CD8-positive, alpha-beta memory T cell (primary cell): ENCODE measurements at regions not wholly inside any gene's neighbourhood (a gene's known extent, or its start where the extent isn't known, plus 50 kb on each side); places are given as distances from the start of the nearest gene placed in this dataset.
"Not testable (repeated sequence)": the region's sequence is repeated elsewhere in the genome, so short reads cannot be mapped to it uniquely, and the experiment has no call there.

Experiments
- CTCF ChIA-PET: fragments of 350-600 bp; sonication (Branson Sonifier 250); formaldehyde crosslinking; loops from one replicate; lab custom pipeline; 2021; ENCODE audit warnings: antibody characterized with exemption; lab: Charles Lee
- POLR2A ChIA-PET: fragments of 350-600 bp; sonication (Branson Sonifier 250); formaldehyde crosslinking; loops from one replicate; lab custom pipeline; 2021; ENCODE audit warnings: antibody characterized with exemption; lab: Charles Lee
- DNase-seq, 5 donors: peaks; one replicate each; pipeline versions ENCODE4 v3.0.0 to v3.0.0-alpha.2; 2020 to 2022; ENCODE audit warnings: mixed read lengths in 1 of 5
- H3K27ac ChIP-seq: one replicate; pipeline ENCODE4 v1.7.0; 2013; ENCODE audit warnings: low read depth, mild to moderate bottlenecking, low read length, moderate library complexity
- H3K27me3 ChIP-seq: 2 replicates; pipeline ENCODE4 v1.7.0; 2013; ENCODE audit warnings: low read length, mild to moderate bottlenecking; ENCODE audit not compliant: insufficient read depth, poor library complexity, severe bottlenecking
- H3K36me3 ChIP-seq: 2 replicates; pipeline ENCODE4 v1.7.0; 2013; ENCODE audit warnings: mild to moderate bottlenecking, low read length, moderate library complexity; ENCODE audit not compliant: insufficient read depth
- H3K4me1 ChIP-seq: 2 replicates; pipeline ENCODE4 v1.7.0; 2013; ENCODE audit warnings: mild to moderate bottlenecking, low read length, moderate library complexity; ENCODE audit not compliant: insufficient read depth
- H3K4me3 ChIP-seq: 2 replicates; pipeline ENCODE4 v1.7.0; 2013; ENCODE audit warnings: mild to moderate bottlenecking, low read length
- H3K9me3 ChIP-seq: 2 replicates; pipeline ENCODE4 v1.7.0; 2013; ENCODE audit warnings: mild to moderate bottlenecking, low read length
- H3K27ac Mint-ChIP-seq, 8 donors: one replicate each; pipeline ENCODE4 v1.8.0; 2020 to 2021; ENCODE audit warnings: mixed read lengths in 8 of 8, mild to moderate bottlenecking in 6 of 8, inconsistent platforms in 3 of 8, moderate library complexity in 3 of 8
- H3K27me3 Mint-ChIP-seq, 2 donors: one replicate each; pipeline ENCODE4 v1.8.0; 2020 to 2021; ENCODE audit warnings: mixed read lengths in 2 of 2, mild to moderate bottlenecking in 1 of 2, moderate library complexity in 1 of 2
- H3K36me3 Mint-ChIP-seq, 3 donors: one replicate each; pipeline ENCODE4 v1.8.0; 2020 to 2021; ENCODE audit warnings: mixed read lengths in 3 of 3, inconsistent platforms in 1 of 3, mild to moderate bottlenecking in 1 of 3
- H3K4me1 Mint-ChIP-seq, 3 donors: one replicate each; pipeline ENCODE4 v1.8.0; 2020 to 2021; ENCODE audit warnings: mixed read lengths in 3 of 3, inconsistent platforms in 1 of 3, mild to moderate bottlenecking in 1 of 3
- H3K4me3 Mint-ChIP-seq, 7 donors: one replicate each; pipeline ENCODE4 v1.8.0; 2020 to 2021; ENCODE audit warnings: mixed read lengths in 7 of 7, mild to moderate bottlenecking in 6 of 7, moderate library complexity in 4 of 7, inconsistent platforms in 2 of 7
- H3K9me3 Mint-ChIP-seq, 5 donors: one replicate each; pipeline ENCODE4 v1.8.0; 2020 to 2022; ENCODE audit warnings: mixed read lengths in 5 of 5, mild to moderate bottlenecking in 3 of 5, moderate library complexity in 2 of 5, inconsistent platforms in 1 of 5

- CTCF ChIA-PET, result no interaction called here
- Histone ChIP-seq H3K27ac (no peak overlapping the region), H3K4me3 (no peak overlapping the region), H3K9me3 (peaks cover 3% of the 10 kb centered on the region), H3K27me3 (no peaks in the 10 kb centered on the region), H3K36me3 (no peaks in the 10 kb centered on the region), H3K4me1 (no peaks in the 10 kb centered on the region)
- POLR2A ChIA-PET, result no interaction called here
- Mint-ChIP-seq H3K9me3 (peaks cover 10 to 29% (median 22%) of the 10 kb centered on the region in 5 donors), H3K27me3 (peaks cover 0 to under 1% of the 10 kb centered on the region in 2 donors), H3K36me3 (no peaks in the 10 kb centered on the region), H3K4me1 (no peaks in the 10 kb centered on the region), H3K27ac (no peak overlapping the region), H3K4me3 (no peak overlapping the region)
- DNase-seq, result no peak
Observed at GRCh38 chr1:118461154-118461553, 276.1 kb upstream of the SPAG17 start.

DNA sequence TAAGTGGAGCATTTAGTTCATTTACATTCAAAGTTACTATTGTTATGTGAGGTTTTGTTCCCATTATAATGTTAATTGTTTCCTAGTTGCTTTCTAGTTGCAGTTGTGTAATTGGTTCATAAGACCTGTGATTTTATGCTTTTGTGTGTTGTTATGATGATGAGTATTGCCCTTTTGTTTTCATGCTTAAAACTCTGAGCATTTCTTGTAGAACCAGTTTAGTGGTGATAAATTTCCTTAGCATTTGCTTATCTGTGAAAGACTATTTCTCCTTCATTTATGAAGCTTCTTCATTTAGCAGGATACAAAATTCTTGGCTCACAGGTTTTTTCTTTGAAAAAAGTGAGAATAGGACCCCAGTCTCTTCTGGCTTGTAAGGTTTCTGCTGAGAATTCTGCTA, 274.8 kb upstream of the SPAG17 start:
- Mint-ChIP-seq H3K27ac (no peak overlapping the region), H3K36me3 (peaks cover 0 to 2% (median 0%) of the 10 kb centered on the region in 3 donors), H3K4me1 (no peaks in the 10 kb centered on the region), H3K4me3 (no peak overlapping the region), H3K9me3 (peaks cover 16 to 25% (median 25%) of the 10 kb centered on the region in 5 donors), H3K27me3 (peaks cover 0 to 1% of the 10 kb centered on the region in 2 donors)
- no peaks in the 10 kb centered on the region for H3K4me1 ChIP-seq
- ChIA-PET CTCF (no interaction called here), POLR2A (no interaction called here)
- no peak for DNase-seq
- H3K27me3 ChIP-seq, result no peaks in the 10 kb centered on the region
- H3K36me3 ChIP-seq, result no peaks in the 10 kb centered on the region
- H3K27ac ChIP-seq, result no peak overlapping the region
- no peak overlapping the region for H3K4me3 ChIP-seq
- peaks cover 3% of the 10 kb centered on the region for H3K9me3 ChIP-seq

GRCh38 chr1:118453856-118454255, 268.8 kb upstream of the SPAG17 start:
- POLR2A ChIA-PET, result not testable (repeated sequence)

DNA sequence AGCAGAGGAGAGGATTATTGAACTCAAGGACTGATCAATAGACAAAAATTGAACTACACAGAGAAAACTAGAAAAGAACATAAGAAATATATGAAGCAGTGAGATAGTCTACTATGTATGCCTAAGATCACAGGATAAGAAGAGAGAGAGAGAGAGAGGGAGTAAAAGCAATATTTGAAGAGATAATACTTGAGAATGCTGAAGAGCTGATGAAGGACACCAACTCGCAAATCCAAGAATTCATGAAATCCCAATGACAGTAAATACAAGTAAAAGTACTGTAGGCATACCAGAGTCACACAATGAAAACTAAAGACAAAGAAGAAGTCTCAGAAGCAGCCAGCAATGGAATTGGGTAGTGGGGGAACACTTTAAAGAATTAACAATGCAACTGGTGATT, 260.1 kb upstream of the SPAG17 start:
- no peaks in the 10 kb centered on the region for H3K4me1 Mint-ChIP-seq
- Histone ChIP-seq H3K27ac (no peak overlapping the region), H3K4me3 (no peak overlapping the region), H3K4me1 (no peaks in the 10 kb centered on the region), H3K36me3 (no peaks in the 10 kb centered on the region), H3K9me3 (no peaks in the 10 kb centered on the region), H3K27me3 (no peaks in the 10 kb centered on the region)
- H3K27ac Mint-ChIP-seq, result no peak overlapping the region
- no peak for DNase-seq
- peaks cover 12 to 28% (median 16%) of the 10 kb centered on the region in 5 donors for H3K9me3 Mint-ChIP-seq
- no peaks in the 10 kb centered on the region for H3K27me3 Mint-ChIP-seq
- no peak overlapping the region for H3K4me3 Mint-ChIP-seq
- ChIA-PET POLR2A (no interaction called here), CTCF (no interaction called here)
- no peaks in the 10 kb centered on the region for H3K36me3 Mint-ChIP-seq

More at GRCh38 chr1:118453856-118454255, 268.8 kb upstream of the SPAG17 start:
- DNase-seq, H3K36me3 ChIP-seq, H3K4me3 Mint-ChIP-seq, H3K36me3 Mint-ChIP-seq, CTCF ChIA-PET, H3K27me3 ChIP-seq, H3K27ac ChIP-seq, H3K27ac Mint-ChIP-seq, H3K4me1 ChIP-seq, H3K4me1 Mint-ChIP-seq, H3K9me3 ChIP-seq, H3K4me3 ChIP-seq, H3K27me3 Mint-ChIP-seq: not testable (repeated sequence)
- H3K9me3 Mint-ChIP-seq, result peaks cover 9 to 21% (median 12%) of the 10 kb centered on the region in 5 donors

DNA sequence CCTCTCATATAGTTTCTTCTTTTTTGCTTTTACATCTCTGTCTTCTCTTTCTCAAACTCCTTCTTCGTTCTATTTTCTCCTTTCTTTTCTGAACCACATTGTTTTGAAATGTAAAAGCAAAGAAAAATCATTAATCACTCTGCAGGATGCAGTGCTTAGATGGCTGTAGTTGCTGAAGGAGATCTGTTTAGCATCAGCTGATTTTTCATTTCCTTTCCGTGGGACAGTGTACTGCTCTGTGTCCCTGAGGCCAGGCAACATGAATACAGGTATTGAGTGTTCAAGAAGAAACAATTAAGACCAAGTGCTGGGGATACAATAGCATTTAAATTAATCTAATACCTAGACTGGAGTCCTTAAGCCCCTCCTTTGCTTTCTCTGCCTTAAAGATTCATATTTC, 257.2 kb upstream of the SPAG17 start:
- Mint-ChIP-seq H3K36me3 (no peaks in the 10 kb centered on the region), H3K27ac (no peak overlapping the region), H3K9me3 (peaks cover 5 to 32% (median 9%) of the 10 kb centered on the region in 5 donors), H3K27me3 (peaks cover 0 to 2% of the 10 kb centered on the region in 2 donors), H3K4me3 (no peak overlapping the region), H3K4me1 (no peaks in the 10 kb centered on the region)
- Histone ChIP-seq H3K36me3 (no peaks in the 10 kb centered on the region), H3K4me3 (no peak overlapping the region), H3K27ac (no peak overlapping the region), H3K4me1 (no peaks in the 10 kb centered on the region), H3K9me3 (no peaks in the 10 kb centered on the region), H3K27me3 (no peaks in the 10 kb centered on the region)
- DNase-seq, result no peak
- ChIA-PET CTCF (no interaction called here), POLR2A (no interaction called here)

- H3K4me1 Mint-ChIP-seq, result no peaks in the 10 kb centered on the region
- no peaks in the 10 kb centered on the region for H3K36me3 Mint-ChIP-seq
- ChIA-PET CTCF (no interaction called here), POLR2A (no interaction called here)
- no peaks in the 10 kb centered on the region for H3K4me1 ChIP-seq
- no peak overlapping the region for H3K4me3 Mint-ChIP-seq
- no peak overlapping the region for H3K27ac Mint-ChIP-seq
- no peak for DNase-seq
- peaks cover 0 to 2% of the 10 kb centered on the region in 2 donors for H3K27me3 Mint-ChIP-seq
- H3K27ac ChIP-seq, result no peak overlapping the region
- peaks cover 5 to 41% (median 7%) of the 10 kb centered on the region in 5 donors for H3K9me3 Mint-ChIP-seq
- H3K4me3 ChIP-seq, result no peak overlapping the region
- H3K9me3 ChIP-seq, result no peaks in the 10 kb centered on the region
- no peaks in the 10 kb centered on the region for H3K36me3 ChIP-seq
- no peaks in the 10 kb centered on the region for H3K27me3 ChIP-seq
Observed at GRCh38 chr1:118437664-118438063, 252.6 kb upstream of the SPAG17 start.

DNA sequence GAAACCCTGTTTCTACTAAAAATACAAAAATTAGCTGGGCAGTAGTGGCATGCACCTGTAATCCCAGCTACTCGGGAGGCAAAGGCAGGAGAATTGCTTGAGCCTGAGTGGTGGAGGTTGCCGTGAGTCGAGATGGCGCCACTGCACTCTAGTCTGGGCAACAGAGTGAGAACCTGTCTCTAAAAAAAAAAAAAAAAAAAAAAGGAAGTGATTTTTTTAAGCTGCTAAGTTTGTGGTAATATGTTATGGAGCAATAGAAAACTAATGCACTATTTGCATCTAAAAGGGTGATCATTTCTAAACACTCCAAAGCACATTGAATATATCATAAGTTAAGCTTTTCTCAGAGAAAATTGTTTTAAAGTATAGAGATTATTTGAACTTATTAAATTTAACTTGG, 244.8 kb upstream of the SPAG17 start:
- Mint-ChIP-seq H3K27ac (no peak overlapping the region), H3K4me3 (no peak overlapping the region), H3K27me3 (no peaks in the 10 kb centered on the region), H3K4me1 (no peaks in the 10 kb centered on the region), H3K9me3 (peaks cover 0 to 40% (median 9%) of the 10 kb centered on the region in 5 donors), H3K36me3 (no peaks in the 10 kb centered on the region)
- no peaks in the 10 kb centered on the region for H3K36me3 ChIP-seq
- no peaks in the 10 kb centered on the region for H3K4me1 ChIP-seq
- H3K9me3 ChIP-seq, result no peaks in the 10 kb centered on the region
- ChIA-PET CTCF (no interaction called here), POLR2A (no interaction called here)
- no peak overlapping the region for H3K27ac ChIP-seq
- H3K27me3 ChIP-seq, result no peaks in the 10 kb centered on the region
- no peak for DNase-seq
- no peak overlapping the region for H3K4me3 ChIP-seq

DNA sequence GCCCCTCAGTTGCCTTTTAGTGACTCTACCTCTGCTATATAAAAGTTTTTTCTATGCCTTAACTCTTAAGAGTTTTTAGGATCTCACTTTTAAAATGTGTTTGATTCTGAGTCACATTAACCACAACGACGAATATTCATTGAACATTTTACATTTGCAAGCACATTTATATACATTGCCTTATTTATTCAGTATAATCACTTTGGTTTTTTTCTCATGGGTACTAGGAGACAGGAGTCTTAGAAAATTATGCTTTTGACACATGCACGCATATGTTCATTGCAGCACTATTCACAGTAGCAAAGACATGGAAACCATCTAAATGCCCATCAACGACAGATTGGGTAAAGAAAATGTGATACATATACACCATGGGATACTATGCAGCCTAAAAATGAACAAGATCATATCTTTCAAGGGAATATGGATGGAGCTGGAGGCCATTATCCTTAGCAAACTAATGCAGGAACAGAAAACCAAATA, 236.9 kb upstream of the SPAG17 start:
- no peak overlapping the region for H3K27ac ChIP-seq
- Mint-ChIP-seq H3K27me3 (peaks cover 0 to 2% of the 10 kb centered on the region in 2 donors), H3K4me3 (no peak overlapping the region), H3K9me3 (peaks cover 0 to 34% (median 7%) of the 10 kb centered on the region in 5 donors), H3K36me3 (no peaks in the 10 kb centered on the region), H3K27ac (no peak overlapping the region), H3K4me1 (no peaks in the 10 kb centered on the region)
- no peak for DNase-seq
- no peaks in the 10 kb centered on the region for H3K4me1 ChIP-seq
- H3K9me3 ChIP-seq, result no peaks in the 10 kb centered on the region
- no peaks in the 10 kb centered on the region for H3K36me3 ChIP-seq
- H3K27me3 ChIP-seq, result no peaks in the 10 kb centered on the region
- POLR2A ChIA-PET, result no interaction called here
- CTCF ChIA-PET, result no interaction called here
- H3K4me3 ChIP-seq, result no peak overlapping the region

GRCh38 chr1:118404024-118404423, 219.0 kb upstream of the SPAG17 start:
- Mint-ChIP-seq H3K9me3 (peaks cover 9 to 24% (median 15%) of the 10 kb centered on the region in 5 donors), H3K27me3 (peaks cover 0 to 2% of the 10 kb centered on the region in 2 donors), H3K36me3 (no peaks in the 10 kb centered on the region), H3K4me3 (no peak overlapping the region), H3K4me1 (no peaks in the 10 kb centered on the region), H3K27ac (no peak overlapping the region)
- Histone ChIP-seq H3K4me1 (no peaks in the 10 kb centered on the region), H3K9me3 (no peaks in the 10 kb centered on the region), H3K36me3 (no peaks in the 10 kb centered on the region), H3K27ac (no peak overlapping the region), H3K27me3 (no peaks in the 10 kb centered on the region), H3K4me3 (no peak overlapping the region)
- ChIA-PET CTCF (no interaction called here), POLR2A (no interaction called here)
- DNase-seq, result no peak
